SH-SY5Y (cell line): ENCODE measurements at regions not wholly inside any gene's neighbourhood (a gene's known extent, or its start where the extent isn't known, plus 50 kb on each side); places are given as distances from the start of the nearest gene placed in this dataset.

ENCODE experiments used
- GATA2 ChIP-seq: IDR thresholded peaks from 2 replicates; pipeline ENCODE4 v1.6.1; 2011; ENCODE audit warnings: mild to moderate bottlenecking, low read depth, low read length
- GATA3 ChIP-seq: IDR thresholded peaks from 2 replicates; pipeline ENCODE4 v1.6.1; 2011; ENCODE audit warnings: low read depth, mild to moderate bottlenecking, low read length, moderate library complexity

- TF ChIP-seq GATA3 (no peak), GATA2 (no peak)
These were observed 185.2 kb upstream of the IL12A start for GRCh38 chr3:159803459-159803858.
